Mammary epithelial cell (primary cell): ENCODE measurements at regions not wholly inside any gene's neighbourhood (a gene's known extent, or its start where the extent isn't known, plus 50 kb on each side); places are given as distances from the start of the nearest gene placed in this dataset.

Source experiments
- EZH2 ChIP-seq: IDR thresholded peaks from 2 replicates; pipeline ENCODE4 v1.6.1; 2012; ENCODE audit warnings: low read length, inconsistent platforms, borderline replicate concordance
- TF ChIP-seq, protein P1 (sequence below), 2 donors: IDR thresholded peaks in 1 of 2; conservative IDR thresholded peaks in 1 of 2; 2 replicates each; pipeline ENCODE4 v1.5.1; 2011 to 2012; ENCODE audit warnings: inconsistent platforms in 2 of 2, low read length in 2 of 2, mild to moderate bottlenecking in 2 of 2, control low read depth in 1 of 2, low read depth in 1 of 2; ENCODE audit not compliant: insufficient read depth in 1 of 2; ENCODE audit errors: extremely low read depth in 1 of 2

DNA sequence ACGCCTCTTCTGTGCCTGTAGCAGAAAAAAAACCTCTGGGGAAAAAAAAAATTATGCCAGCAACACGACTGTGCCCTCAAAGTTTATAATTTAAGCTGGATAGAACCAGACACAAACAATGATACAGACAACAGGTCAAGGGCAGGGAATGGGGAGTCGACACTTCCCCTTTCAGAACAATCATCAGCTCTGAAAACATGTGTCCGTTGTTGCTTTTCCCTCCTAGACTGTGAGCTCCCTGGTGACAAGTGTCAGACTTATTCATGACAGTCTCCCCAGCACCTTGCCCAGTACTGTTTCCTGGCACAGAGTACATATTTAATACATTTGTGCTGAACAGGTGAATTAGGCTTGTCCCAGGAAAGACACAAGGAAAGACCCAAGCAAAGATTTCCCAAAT lies 178.3 kb downstream of the SOX9 start:
- TF ChIP-seq, protein P1, sequence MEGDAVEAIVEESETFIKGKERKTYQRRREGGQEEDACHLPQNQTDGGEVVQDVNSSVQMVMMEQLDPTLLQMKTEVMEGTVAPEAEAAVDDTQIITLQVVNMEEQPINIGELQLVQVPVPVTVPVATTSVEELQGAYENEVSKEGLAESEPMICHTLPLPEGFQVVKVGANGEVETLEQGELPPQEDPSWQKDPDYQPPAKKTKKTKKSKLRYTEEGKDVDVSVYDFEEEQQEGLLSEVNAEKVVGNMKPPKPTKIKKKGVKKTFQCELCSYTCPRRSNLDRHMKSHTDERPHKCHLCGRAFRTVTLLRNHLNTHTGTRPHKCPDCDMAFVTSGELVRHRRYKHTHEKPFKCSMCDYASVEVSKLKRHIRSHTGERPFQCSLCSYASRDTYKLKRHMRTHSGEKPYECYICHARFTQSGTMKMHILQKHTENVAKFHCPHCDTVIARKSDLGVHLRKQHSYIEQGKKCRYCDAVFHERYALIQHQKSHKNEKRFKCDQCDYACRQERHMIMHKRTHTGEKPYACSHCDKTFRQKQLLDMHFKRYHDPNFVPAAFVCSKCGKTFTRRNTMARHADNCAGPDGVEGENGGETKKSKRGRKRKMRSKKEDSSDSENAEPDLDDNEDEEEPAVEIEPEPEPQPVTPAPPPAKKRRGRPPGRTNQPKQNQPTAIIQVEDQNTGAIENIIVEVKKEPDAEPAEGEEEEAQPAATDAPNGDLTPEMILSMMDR (conservative IDR thresholded peaks at IDR 0.05 in 1 of 2, IDR thresholded peaks at IDR 0.05 in 1 of 2; ENCODE audit: extremely low read depth in 1 of 2, insufficient read depth in 1 of 2, low read depth in 1 of 2, low read length in 2 of 2): no peak
- no peak for TF ChIP-seq EZH2
